ENCODE measurements at regions not wholly inside any gene's neighbourhood (a gene's known extent, or its start where the extent isn't known, plus 50 kb on each side); places are given as distances from the start of the nearest gene placed in this dataset.
"Not testable (repeated sequence)": the region's sequence is repeated elsewhere in the genome, so short reads cannot be mapped to it uniquely, and the experiment has no call there.

GRCh38 chr1:55813618-55814017, 598.5 kb upstream of the USP24 start:
- Histone ChIP-seq H3K4me1 (ENCODE audit: control insufficient read depth, insufficient read depth, low read length) (peaks cover 16% of the 10 kb centered on the region), H3K4me3 (ENCODE audit: low read length) (no peak overlapping the region), H3K27me3 (ENCODE audit: control insufficient read depth, insufficient read depth, low read length) (no peaks in the 10 kb centered on the region)

DNA sequence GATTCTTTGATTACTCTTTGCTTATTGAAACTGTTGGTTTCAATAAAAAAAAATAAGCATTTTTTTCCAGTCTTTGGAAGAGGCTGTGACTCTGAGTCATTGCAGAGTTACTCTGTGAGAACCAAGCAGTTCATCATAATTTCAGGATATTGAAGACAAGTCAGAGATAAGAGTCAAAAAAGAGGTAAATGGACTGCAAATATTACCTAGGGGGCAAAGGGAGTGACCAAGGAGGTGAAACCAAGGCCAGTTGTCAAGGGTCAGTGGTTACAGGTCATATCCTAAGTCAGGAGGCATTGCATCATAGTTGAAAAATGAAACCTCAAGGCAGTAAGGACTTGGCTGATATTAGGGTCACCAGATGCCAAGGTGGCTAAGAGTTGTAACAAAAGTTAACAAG, 597.1 kb upstream of the USP24 start:
- no peak overlapping the region for H3K4me2 ChIP-seq (ENCODE audit: low read length)
- H3K4me1 ChIP-seq (ENCODE audit: control insufficient read depth, insufficient read depth, low read length): peaks cover 16% of the 10 kb centered on the region
- H3K4me3 ChIP-seq (ENCODE audit: low read length): no peak overlapping the region
- no peaks in the 10 kb centered on the region for H3K9me3 ChIP-seq (replicated peaks; ENCODE audit: low read length)
- H3K9ac ChIP-seq (ENCODE audit: low read depth, low read length): no peak overlapping the region
- no peaks in the 10 kb centered on the region for H3K36me3 ChIP-seq (ENCODE audit: insufficient read depth, low read length)
- no peaks in the 10 kb centered on the region for H3K27me3 ChIP-seq (ENCODE audit: control insufficient read depth, insufficient read depth, low read length)

More at GRCh38 chr1:55813618-55814017, 598.5 kb upstream of the USP24 start:
- no peaks in the 10 kb centered on the region for H3K9me3 ChIP-seq (replicated peaks; ENCODE audit: low read length)
- H3K9ac ChIP-seq (ENCODE audit: low read depth, low read length): no peak overlapping the region
- no peaks in the 10 kb centered on the region for H3K36me3 ChIP-seq (ENCODE audit: insufficient read depth, low read length)
- H3K4me2 ChIP-seq (ENCODE audit: low read length): no peak overlapping the region

DNA sequence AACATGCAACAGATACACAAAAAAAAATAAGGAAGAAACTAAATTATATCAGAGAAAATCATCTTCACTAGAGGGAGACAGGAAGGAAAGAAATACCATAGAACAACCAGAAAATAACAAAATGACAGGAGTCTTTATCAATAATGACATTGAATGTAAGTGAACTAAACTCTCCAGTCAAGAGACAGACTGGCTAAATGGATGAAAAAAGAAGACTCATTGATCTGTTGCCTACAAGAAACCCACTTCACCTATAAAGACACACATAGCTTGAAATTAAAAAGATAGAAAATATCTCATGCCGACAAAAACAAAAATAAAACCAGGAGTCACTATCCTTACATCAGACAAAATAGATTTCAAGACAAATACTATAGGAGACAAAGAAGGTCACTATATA, 593.1 kb upstream of the USP24 start:
- no peaks in the 10 kb centered on the region for H3K9me3 ChIP-seq (replicated peaks; ENCODE audit: low read length)
- no peak overlapping the region for H3K4me2 ChIP-seq (ENCODE audit: low read length)
- peaks cover 11% of the 10 kb centered on the region for H3K4me1 ChIP-seq (ENCODE audit: control insufficient read depth, insufficient read depth, low read length)
- H3K9ac ChIP-seq (ENCODE audit: low read depth, low read length): no peak overlapping the region
- no peak overlapping the region for H3K4me3 ChIP-seq (ENCODE audit: low read length)
- no peaks in the 10 kb centered on the region for H3K27me3 ChIP-seq (ENCODE audit: control insufficient read depth, insufficient read depth, low read length)
- no peaks in the 10 kb centered on the region for H3K36me3 ChIP-seq (ENCODE audit: insufficient read depth, low read length)

DNA sequence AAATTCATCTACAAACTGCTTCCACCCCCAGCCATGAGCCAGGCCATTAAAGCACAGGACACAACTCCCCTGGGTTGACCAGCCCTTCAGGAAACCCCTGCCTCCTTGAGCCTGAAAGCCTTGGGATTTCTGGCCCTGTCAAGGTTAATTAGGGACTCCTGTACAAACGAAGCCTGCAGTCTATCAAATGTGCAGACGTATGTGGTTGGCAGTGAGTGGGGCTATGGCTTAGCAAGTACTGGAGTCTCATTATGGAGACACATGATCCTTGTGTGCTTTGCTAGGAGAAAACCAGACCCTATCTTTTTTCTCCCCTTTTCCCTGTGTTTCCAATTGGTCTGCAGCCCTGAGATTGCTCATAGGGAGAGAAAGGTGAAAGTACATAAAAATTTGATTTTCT, 588.3 kb upstream of the USP24 start:
- H3K4me3 ChIP-seq (ENCODE audit: low read length): no peak overlapping the region
- no peaks in the 10 kb centered on the region for H3K9me3 ChIP-seq (replicated peaks; ENCODE audit: low read length)
- H3K4me1 ChIP-seq (ENCODE audit: control insufficient read depth, insufficient read depth, low read length): no peaks in the 10 kb centered on the region
- no peaks in the 10 kb centered on the region for H3K36me3 ChIP-seq (ENCODE audit: insufficient read depth, low read length)
- H3K27me3 ChIP-seq (ENCODE audit: control insufficient read depth, insufficient read depth, low read length): no peaks in the 10 kb centered on the region
- H3K4me2 ChIP-seq (ENCODE audit: low read length): no peak overlapping the region
- H3K9ac ChIP-seq (ENCODE audit: low read depth, low read length): no peak overlapping the region

GRCh38 chr1:55801481-55801880, 586.3 kb upstream of the USP24 start:
- Histone ChIP-seq H3K4me1 (ENCODE audit: control insufficient read depth, insufficient read depth, low read length) (no peaks in the 10 kb centered on the region), H3K9ac (ENCODE audit: low read depth, low read length) (no peak overlapping the region), H3K36me3 (ENCODE audit: insufficient read depth, low read length) (no peaks in the 10 kb centered on the region), H3K9me3 (replicated peaks; ENCODE audit: low read length) (no peaks in the 10 kb centered on the region), H3K4me3 (ENCODE audit: low read length) (no peak overlapping the region), H3K4me2 (ENCODE audit: low read length) (no peak overlapping the region), H3K27me3 (ENCODE audit: control insufficient read depth, insufficient read depth, low read length) (no peaks in the 10 kb centered on the region)

DNA sequence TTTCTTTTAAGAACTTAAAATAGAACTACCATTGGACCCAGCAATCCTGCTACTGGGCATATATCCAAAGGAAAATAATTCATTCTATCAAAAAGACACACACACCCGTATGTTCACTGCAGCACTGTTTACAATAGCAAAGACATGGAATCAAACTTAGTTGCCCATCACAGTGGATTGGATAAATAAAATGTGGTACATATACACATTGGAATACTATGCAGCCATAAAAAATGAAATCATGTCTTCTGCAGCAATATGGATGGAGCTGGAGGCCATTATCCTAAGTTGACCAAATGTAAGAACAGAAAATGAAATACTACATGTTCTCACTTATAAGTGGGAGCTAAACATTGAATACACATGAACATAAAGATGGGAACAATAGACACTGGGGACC, 585.3 kb upstream of the USP24 start:
- no peak overlapping the region for H3K9ac ChIP-seq (ENCODE audit: low read depth, low read length)
- H3K36me3 ChIP-seq (ENCODE audit: insufficient read depth, low read length): no peaks in the 10 kb centered on the region
- no peak overlapping the region for H3K4me3 ChIP-seq (ENCODE audit: low read length)
- no peaks in the 10 kb centered on the region for H3K27me3 ChIP-seq (ENCODE audit: control insufficient read depth, insufficient read depth, low read length)
- H3K4me1 ChIP-seq (ENCODE audit: control insufficient read depth, insufficient read depth, low read length): no peaks in the 10 kb centered on the region
- no peak overlapping the region for H3K4me2 ChIP-seq (ENCODE audit: low read length)
- no peaks in the 10 kb centered on the region for H3K9me3 ChIP-seq (replicated peaks; ENCODE audit: low read length)

DNA sequence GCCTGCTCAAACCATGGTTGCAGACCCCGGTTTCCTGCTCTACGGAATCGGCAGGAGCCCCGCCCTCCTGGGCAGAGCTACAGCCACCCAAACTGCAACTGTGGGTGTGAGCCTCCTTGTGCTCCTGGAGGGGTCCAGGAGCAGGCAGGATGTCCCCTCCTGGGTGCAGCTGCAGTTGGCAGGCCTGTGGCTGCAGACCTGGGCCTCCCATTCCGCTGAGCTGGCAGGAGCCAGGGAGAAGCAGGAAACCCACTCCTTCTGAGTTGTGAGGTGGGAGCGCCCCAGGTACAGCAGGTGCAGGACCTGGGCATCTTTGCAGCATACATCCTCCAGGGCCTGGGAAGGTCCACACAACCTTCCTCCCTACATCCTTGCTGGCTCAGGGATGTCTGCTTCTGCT, 578.7 kb upstream of the USP24 start:
- H3K36me3 ChIP-seq (ENCODE audit: insufficient read depth, low read length): no peaks in the 10 kb centered on the region
- H3K27me3 ChIP-seq (ENCODE audit: control insufficient read depth, insufficient read depth, low read length): no peaks in the 10 kb centered on the region
- no peak overlapping the region for H3K9ac ChIP-seq (ENCODE audit: low read depth, low read length)
- no peak overlapping the region for H3K4me3 ChIP-seq (ENCODE audit: low read length)
- H3K9me3 ChIP-seq (replicated peaks; ENCODE audit: low read length): no peaks in the 10 kb centered on the region
- H3K4me1 ChIP-seq (ENCODE audit: control insufficient read depth, insufficient read depth, low read length): no peaks in the 10 kb centered on the region
- H3K4me2 ChIP-seq (ENCODE audit: low read length): no peak overlapping the region

DNA sequence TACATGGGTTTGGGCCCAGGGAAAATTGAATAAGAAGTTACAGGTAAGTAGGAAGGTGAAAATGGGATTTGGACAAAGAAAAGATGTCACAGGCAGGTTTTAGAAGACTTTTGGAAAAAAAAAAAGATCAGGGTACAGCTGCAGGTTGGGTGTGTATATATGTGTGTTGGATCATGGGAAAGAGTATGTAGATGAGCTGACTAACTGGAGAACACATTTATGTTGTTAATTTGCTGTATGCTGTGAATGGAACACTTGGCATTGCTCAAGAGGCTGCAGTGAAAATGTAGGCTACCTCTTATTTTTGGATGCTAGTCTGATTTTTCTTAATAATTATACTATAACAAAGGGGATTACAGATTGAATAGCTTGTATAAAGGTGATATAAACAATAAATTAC, 577.7 kb upstream of the USP24 start:
- no peaks in the 10 kb centered on the region for H3K4me1 ChIP-seq (ENCODE audit: control insufficient read depth, insufficient read depth, low read length)
- H3K27me3 ChIP-seq (ENCODE audit: control insufficient read depth, insufficient read depth, low read length): no peaks in the 10 kb centered on the region
- H3K9ac ChIP-seq (ENCODE audit: low read depth, low read length): no peak overlapping the region
- H3K9me3 ChIP-seq (replicated peaks; ENCODE audit: low read length): no peaks in the 10 kb centered on the region
- no peak overlapping the region for H3K4me2 ChIP-seq (ENCODE audit: low read length)
- no peak overlapping the region for H3K4me3 ChIP-seq (ENCODE audit: low read length)
- H3K36me3 ChIP-seq (ENCODE audit: insufficient read depth, low read length): no peaks in the 10 kb centered on the region

GRCh38 chr1:55789466-55789865, 574.3 kb upstream of the USP24 start:
- Histone ChIP-seq H3K9me3 (replicated peaks; ENCODE audit: low read length) (no peaks in the 10 kb centered on the region), H3K9ac (ENCODE audit: low read depth, low read length) (no peak overlapping the region), H3K27me3 (ENCODE audit: control insufficient read depth, insufficient read depth, low read length) (no peaks in the 10 kb centered on the region), H3K4me2 (ENCODE audit: low read length) (no peak overlapping the region), H3K36me3 (ENCODE audit: insufficient read depth, low read length) (no peaks in the 10 kb centered on the region), H3K4me3 (ENCODE audit: low read length) (no peak overlapping the region), H3K4me1 (ENCODE audit: control insufficient read depth, insufficient read depth, low read length) (no peaks in the 10 kb centered on the region)

DNA sequence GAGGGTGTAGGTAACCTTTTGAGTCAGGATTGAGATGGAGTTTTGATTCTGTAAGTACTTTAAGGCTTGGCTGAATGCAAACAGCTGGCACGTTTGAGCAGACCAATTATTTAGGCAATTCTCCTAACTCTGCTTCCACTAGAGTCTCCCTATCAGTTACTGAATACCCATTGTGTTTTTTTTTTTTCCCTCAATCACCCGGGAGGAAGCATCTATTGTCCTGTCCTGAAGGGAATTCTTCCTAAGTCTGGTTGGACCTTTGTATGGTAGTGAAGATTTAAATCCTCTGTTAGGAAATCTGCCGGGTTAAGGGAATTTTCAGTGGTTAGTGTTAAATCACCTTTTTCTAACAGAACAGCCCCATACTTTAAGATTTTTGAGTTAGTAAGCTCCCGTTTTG, 571.2 kb upstream of the USP24 start:
- H3K4me2 ChIP-seq (ENCODE audit: low read length): no peak overlapping the region
- H3K9ac ChIP-seq (ENCODE audit: low read depth, low read length): no peak overlapping the region
- peaks cover 12% of the 10 kb centered on the region for H3K4me1 ChIP-seq (ENCODE audit: control insufficient read depth, insufficient read depth, low read length)
- H3K36me3 ChIP-seq (ENCODE audit: insufficient read depth, low read length): no peaks in the 10 kb centered on the region
- no peaks in the 10 kb centered on the region for H3K27me3 ChIP-seq (ENCODE audit: control insufficient read depth, insufficient read depth, low read length)
- no peak overlapping the region for H3K4me3 ChIP-seq (ENCODE audit: low read length)
- H3K9me3 ChIP-seq (replicated peaks; ENCODE audit: low read length): no peaks in the 10 kb centered on the region

GRCh38 chr1:55784941-55785450, 569.8 kb upstream of the USP24 start:
- not testable (repeated sequence) for H3K4me2 ChIP-seq (ENCODE audit: low read length); H3K9ac ChIP-seq (ENCODE audit: low read depth, low read length); H3K4me3 ChIP-seq (ENCODE audit: low read length); H3K9me3 ChIP-seq (replicated peaks; ENCODE audit: low read length); H3K36me3 ChIP-seq (ENCODE audit: insufficient read depth, low read length); H3K27me3 ChIP-seq (ENCODE audit: control insufficient read depth, insufficient read depth, low read length)
- H3K4me1 ChIP-seq (ENCODE audit: control insufficient read depth, insufficient read depth, low read length): peaks cover 13% of the 10 kb centered on the region

DNA sequence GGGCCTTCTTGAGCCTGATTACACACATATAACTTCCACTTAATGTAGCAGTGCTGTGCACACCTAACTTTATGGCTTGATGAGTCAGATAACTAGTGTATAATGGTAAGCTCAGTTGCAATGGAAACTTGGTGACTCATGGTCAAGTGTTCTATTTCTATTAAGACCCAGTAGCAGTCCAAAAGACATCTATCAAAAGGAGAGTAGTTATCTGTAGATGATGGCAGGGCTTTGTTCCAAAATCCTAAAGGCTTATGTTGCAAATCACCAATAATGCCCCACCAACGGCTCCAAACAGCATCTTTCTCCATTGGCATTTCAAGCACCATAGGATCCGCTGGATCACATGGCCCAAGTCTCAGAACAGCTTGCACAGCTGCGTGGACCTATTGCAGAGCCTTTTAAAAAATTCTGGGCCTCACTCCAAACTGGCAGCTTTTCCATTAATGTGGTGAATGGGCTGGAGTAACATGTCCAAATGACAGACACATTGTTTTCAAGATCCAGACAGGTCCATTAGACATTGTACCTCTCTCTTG, 566.8 kb upstream of the USP24 start:
- H3K4me2 ChIP-seq (ENCODE audit: low read length): peak overlapping the region; percentile 53
- no peaks in the 10 kb centered on the region for H3K27me3 ChIP-seq (ENCODE audit: control insufficient read depth, insufficient read depth, low read length)

More for the DNA sequence above, 566.8 kb upstream of the USP24 start:
- H3K36me3 ChIP-seq (ENCODE audit: insufficient read depth, low read length): no peaks in the 10 kb centered on the region
- peaks cover 13% of the 10 kb centered on the region for H3K4me1 ChIP-seq (ENCODE audit: control insufficient read depth, insufficient read depth, low read length)
- H3K4me3 ChIP-seq (ENCODE audit: low read length): no peak overlapping the region
- no peak overlapping the region for H3K9ac ChIP-seq (ENCODE audit: low read depth, low read length)
- H3K9me3 ChIP-seq (replicated peaks; ENCODE audit: low read length): no peaks in the 10 kb centered on the region
